Peyer's patch (tissue), 4 donors: ENCODE measurements at regions not wholly inside any gene's neighbourhood (a gene's known extent, or its start where the extent isn't known, plus 50 kb on each side); places are given as distances from the start of the nearest gene placed in this dataset.

Experiments used
- CTCF ChIP-seq, 6 experiments: fragments of 450-650 bp in 4 of 6; fragments of 200-600 bp in 2 of 6; sonication (generic) in 1 of 6; IDR thresholded peaks; one replicate each; pipeline ENCODE4 v1.5.1; 2017 to 2019; ENCODE audit warnings: antibody characterized with exemption in 6 of 6, mild to moderate bottlenecking in 3 of 6, moderate library complexity in 1 of 6
- POLR2A ChIP-seq, 2 donors: fragments of 450-650 bp; IDR thresholded peaks; one replicate each; pipeline ENCODE4 v1.5.1; 2017; ENCODE audit warnings: antibody characterized with exemption in 2 of 2, mild to moderate bottlenecking in 2 of 2, moderate library complexity in 2 of 2

- TF ChIP-seq CTCF (IDR thresholded peaks at IDR 0.05) (no peak), POLR2A (IDR thresholded peaks at IDR 0.05) (no peak)
These were observed 132.7 kb upstream of the PARP11 start for GRCh38 chr12:4005851-4006430.
